Muscle of leg (tissue), 3 donors: ENCODE measurements at regions not wholly inside any gene's neighbourhood (a gene's known extent, or its start where the extent isn't known, plus 50 kb on each side); places are given as distances from the start of the nearest gene placed in this dataset.
A peak's percentile ranks its signal among the peaks of the same experiment; 100 is the strongest.

Experiments used
- DNase-seq: peaks from one replicate; pipeline ENCODE4 v3.0.0; 2013
- H3K27ac ChIP-seq: one replicate; pipeline ENCODE4 v1.5.1; 2013; ENCODE audit warnings: mild to moderate bottlenecking, low read length, control low read depth
- H3K27me3 ChIP-seq: one replicate; pipeline ENCODE4 v1.6.1; 2013; ENCODE audit warnings: low read length; ENCODE audit not compliant: control insufficient read depth, insufficient read depth
- H3K36me3 ChIP-seq: one replicate; pipeline ENCODE4 v1.6.1; 2013; ENCODE audit warnings: low read length; ENCODE audit not compliant: control insufficient read depth, insufficient read depth
- H3K4me1 ChIP-seq: one replicate; pipeline ENCODE4 v1.6.1; 2013; ENCODE audit warnings: low read length; ENCODE audit not compliant: control insufficient read depth, insufficient read depth
- H3K4me3 ChIP-seq: one replicate; pipeline ENCODE4 v1.5.1; 2013; ENCODE audit warnings: low read length, control low read depth
- H3K9me3 ChIP-seq: replicated peaks from 2 replicates; pipeline ENCODE4 v1.6.1; 2013; ENCODE audit warnings: low read depth, low read length; ENCODE audit not compliant: control insufficient read depth
- WGBS: methylation state at CpG from one replicate; pipeline ENCODE4 v1.1.5; 2013; ENCODE audit warnings: missing lambda C conversion rate; ENCODE audit not compliant: insufficient coverage; 5-methylcytosine and 5-hydroxymethylcytosine counted together

DNA sequence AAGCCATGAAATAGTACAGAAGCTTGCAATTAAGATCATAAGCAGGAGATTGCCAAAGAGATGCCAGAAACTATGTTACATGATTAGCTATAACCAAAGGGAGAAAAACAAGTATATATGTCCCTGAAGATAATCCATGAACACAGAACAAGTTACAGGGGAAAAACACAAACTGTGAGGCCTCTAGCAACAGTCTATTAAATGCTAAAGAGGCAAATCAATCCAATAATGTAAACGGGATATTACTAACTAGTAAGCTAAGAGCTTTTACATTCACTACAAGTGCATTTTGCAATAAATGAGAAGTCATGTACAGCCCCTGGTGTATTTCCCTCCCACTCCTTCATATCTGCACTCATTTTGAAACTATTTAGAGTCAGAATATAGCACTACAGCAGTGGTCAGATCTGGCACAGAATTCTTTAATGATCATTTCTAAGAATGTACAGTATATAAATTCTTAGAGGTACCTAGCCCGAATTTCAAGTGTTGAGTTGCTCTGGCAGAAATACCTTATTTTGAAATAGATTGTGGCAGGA, 449.8 kb upstream of the SMIM31 start:
- Histone ChIP-seq H3K9me3 (no peaks in the 10 kb centered on the region), H3K36me3 (no peaks in the 10 kb centered on the region), H3K4me1 (no peaks in the 10 kb centered on the region), H3K27me3 (no peaks in the 10 kb centered on the region), H3K4me3 (no peak overlapping the region), H3K27ac (no peak overlapping the region)
- peak; percentile 3 for DNase-seq
- WGBS = no CpG with 5 or more reads among the region's 2 CpGs

DNA sequence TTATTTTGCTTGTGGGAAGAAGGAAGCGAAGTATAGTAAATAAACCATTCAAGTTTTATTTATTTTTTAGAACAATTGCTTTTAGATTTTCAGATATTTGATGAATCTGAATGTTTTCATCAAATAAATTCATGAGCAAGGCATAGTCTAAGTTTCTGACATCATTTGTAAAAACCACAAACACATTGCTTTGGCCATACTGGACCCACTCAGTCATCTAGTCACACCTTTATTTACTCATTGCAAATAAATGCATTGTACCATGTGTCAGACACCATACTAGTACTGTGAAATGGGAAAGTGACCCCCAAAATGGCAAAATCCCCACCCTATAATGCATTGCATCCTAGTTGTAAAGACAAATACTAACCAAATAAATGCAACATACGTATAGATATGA, 449.1 kb upstream of the SMIM31 start:
- no CpG with 5 or more reads among the region's 2 CpGs for WGBS
- Histone ChIP-seq H3K4me1 (no peaks in the 10 kb centered on the region), H3K36me3 (no peaks in the 10 kb centered on the region), H3K9me3 (no peaks in the 10 kb centered on the region), H3K27me3 (no peaks in the 10 kb centered on the region), H3K4me3 (no peak overlapping the region), H3K27ac (no peak overlapping the region)
- DNase-seq = no peak

DNA sequence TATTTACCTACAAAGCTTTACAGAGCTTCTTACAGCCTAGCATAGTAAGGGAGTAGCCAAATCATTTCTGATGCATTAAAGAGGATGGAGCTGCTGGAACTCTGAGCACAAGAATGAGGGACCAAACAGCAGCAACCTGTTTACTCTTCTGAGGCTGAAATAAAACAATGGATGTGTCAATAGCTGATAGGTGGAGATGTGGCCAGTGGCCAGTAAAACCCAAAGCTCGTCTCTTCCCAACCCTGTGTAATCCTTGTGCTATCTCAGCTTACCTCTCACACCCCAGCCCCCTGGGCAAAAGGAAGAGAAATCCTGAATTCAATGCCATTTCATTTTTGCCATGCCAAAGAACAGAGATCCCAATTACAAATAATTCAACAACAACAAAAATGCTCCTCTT, 446.7 kb upstream of the SMIM31 start:
- DNase-seq = no peak
- Histone ChIP-seq H3K27ac (no peak overlapping the region), H3K27me3 (no peaks in the 10 kb centered on the region), H3K36me3 (no peaks in the 10 kb centered on the region), H3K9me3 (no peaks in the 10 kb centered on the region), H3K4me1 (no peaks in the 10 kb centered on the region), H3K4me3 (no peak overlapping the region)
- WGBS = no CpG with 5 or more reads among the region's 1 CpG

GRCh38 chr4:164312671-164313070, 441.3 kb upstream of the SMIM31 start:
- no peak for DNase-seq
- Histone ChIP-seq H3K36me3 (no peaks in the 10 kb centered on the region), H3K27ac (no peak overlapping the region), H3K9me3 (no peaks in the 10 kb centered on the region), H3K4me1 (no peaks in the 10 kb centered on the region), H3K27me3 (no peaks in the 10 kb centered on the region), H3K4me3 (no peak overlapping the region)
- no CpG with 5 or more reads among the region's 6 CpGs for WGBS

- DNase-seq = no peak
- no peaks in the 10 kb centered on the region for H3K4me1 ChIP-seq
- H3K27me3 ChIP-seq = no peaks in the 10 kb centered on the region
- no peak overlapping the region for H3K4me3 ChIP-seq
- no peaks in the 10 kb centered on the region for H3K36me3 ChIP-seq
- H3K9me3 ChIP-seq = no peaks in the 10 kb centered on the region
- H3K27ac ChIP-seq = no peak overlapping the region
- WGBS = no CpG with 5 or more reads among the region's 3 CpGs
These were observed 440.1 kb upstream of the SMIM31 start for GRCh38 chr4:164313853-164314252.

GRCh38 chr4:164318350-164318749, 435.6 kb upstream of the SMIM31 start:
- no peaks in the 10 kb centered on the region for H3K4me1 ChIP-seq
- WGBS = no CpG with 5 or more reads among the region's 1 CpG
- H3K9me3 ChIP-seq = no peaks in the 10 kb centered on the region
- no peak overlapping the region for H3K4me3 ChIP-seq
- no peaks in the 10 kb centered on the region for H3K27me3 ChIP-seq
- no peaks in the 10 kb centered on the region for H3K36me3 ChIP-seq
- no peak overlapping the region for H3K27ac ChIP-seq
- no peak for DNase-seq

GRCh38 chr4:164319688-164320087, 434.2 kb upstream of the SMIM31 start:
- no peaks in the 10 kb centered on the region for H3K27me3 ChIP-seq
- H3K36me3 ChIP-seq = no peaks in the 10 kb centered on the region
- no peak overlapping the region for H3K4me3 ChIP-seq
- no peak for DNase-seq
- H3K9me3 ChIP-seq = no peaks in the 10 kb centered on the region
- H3K4me1 ChIP-seq = no peaks in the 10 kb centered on the region
- no peak overlapping the region for H3K27ac ChIP-seq

DNA sequence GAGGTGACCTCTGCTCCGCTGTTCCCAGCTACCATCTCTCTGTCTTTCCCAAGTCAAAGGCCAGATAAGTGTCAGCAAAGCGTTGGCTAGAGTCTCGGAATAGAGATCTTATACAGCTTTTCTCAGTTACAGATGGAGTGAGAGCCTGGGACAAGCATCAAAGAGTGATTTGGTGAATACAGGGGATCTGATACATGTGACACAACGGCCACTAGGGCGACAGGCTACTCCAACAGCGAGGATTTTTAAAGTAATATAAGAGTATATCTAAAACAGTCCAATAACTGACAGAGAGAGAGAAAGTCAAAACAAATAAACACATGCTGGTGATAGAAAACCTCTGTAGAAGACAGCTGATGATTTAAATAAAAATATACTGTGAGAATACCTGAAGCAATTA, 433.1 kb upstream of the SMIM31 start:
- no peak for DNase-seq
- H3K36me3 ChIP-seq = no peaks in the 10 kb centered on the region
- no peaks in the 10 kb centered on the region for H3K27me3 ChIP-seq
- no peak overlapping the region for H3K4me3 ChIP-seq
- H3K27ac ChIP-seq = no peak overlapping the region
- H3K9me3 ChIP-seq = no peaks in the 10 kb centered on the region
- whole genome bisulfite sequencing = no CpG with 5 or more reads among the region's 6 CpGs
- no peaks in the 10 kb centered on the region for H3K4me1 ChIP-seq

- Histone ChIP-seq H3K9me3 (no peaks in the 10 kb centered on the region), H3K27ac (no peak overlapping the region), H3K27me3 (no peaks in the 10 kb centered on the region), H3K4me1 (no peaks in the 10 kb centered on the region), H3K4me3 (no peak overlapping the region), H3K36me3 (no peaks in the 10 kb centered on the region)
- WGBS = no CpG with 5 or more reads among the region's 1 CpG
- no peak for DNase-seq
These were observed 427.9 kb upstream of the SMIM31 start for GRCh38 chr4:164326056-164326455.

DNA sequence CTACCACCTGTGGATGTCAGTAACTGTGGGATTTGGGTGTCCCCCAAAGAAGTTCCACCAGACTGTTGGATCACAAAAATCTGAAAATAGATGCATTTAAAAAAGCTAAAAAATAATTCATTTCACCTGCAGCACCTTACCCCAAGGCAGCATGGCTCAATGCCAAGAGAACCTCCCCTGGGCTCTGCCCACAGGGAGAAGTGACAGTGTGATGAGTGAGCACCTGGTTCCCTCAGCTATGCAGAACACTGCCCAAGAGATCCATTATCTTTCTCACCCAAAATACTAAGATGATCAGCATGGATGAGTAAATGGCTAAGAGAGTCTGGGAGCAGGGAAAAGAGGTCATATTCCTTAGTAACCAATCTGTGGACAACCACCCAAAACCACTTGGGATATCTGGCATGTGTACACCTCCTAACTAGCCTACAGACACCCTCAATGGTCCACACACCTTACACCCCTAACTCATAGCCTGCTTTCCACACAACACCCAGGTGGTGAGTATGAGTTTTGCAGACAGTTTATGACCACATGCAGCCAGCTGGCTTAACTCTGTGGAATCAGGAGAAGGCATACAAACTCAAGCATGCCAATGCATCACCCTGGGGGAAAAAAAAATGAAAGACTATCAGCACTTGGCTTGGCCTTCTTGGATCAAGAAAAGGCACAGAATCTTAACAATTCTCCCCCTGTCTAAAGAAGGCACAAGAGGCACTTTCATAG, 416.5 kb upstream of the SMIM31 start:
- Histone ChIP-seq H3K27me3 (no peaks in the 10 kb centered on the region), H3K9me3 (peaks cover 2% of the 10 kb centered on the region), H3K4me1 (no peaks in the 10 kb centered on the region), H3K36me3 (no peaks in the 10 kb centered on the region), H3K27ac (no peak overlapping the region), H3K4me3 (no peak overlapping the region)
- no peak for DNase-seq

- H3K9me3 ChIP-seq = no peaks in the 10 kb centered on the region
- H3K27ac ChIP-seq = no peak overlapping the region
- no peaks in the 10 kb centered on the region for H3K4me1 ChIP-seq
- no peak overlapping the region for H3K4me3 ChIP-seq
- no CpG with 5 or more reads among the region's 3 CpGs for WGBS
- H3K27me3 ChIP-seq = no peaks in the 10 kb centered on the region
- no peak for DNase-seq
- no peaks in the 10 kb centered on the region for H3K36me3 ChIP-seq
These were observed 410.4 kb upstream of the SMIM31 start for GRCh38 chr4:164343472-164343976.
